Activated CD8-positive, alpha-beta memory T cell treated with anti-CD3 and anti-CD28 coated beads, Interleukin-2, amount 50 U/mL, for 48 hours (primary cell): ENCODE measurements at regions not wholly inside any gene's neighbourhood (a gene's known extent, or its start where the extent isn't known, plus 50 kb on each side); places are given as distances from the start of the nearest gene placed in this dataset.

Source experiments
- DNase-seq: peaks from one replicate; pipeline ENCODE4 v3.0.0-alpha.2; 2020

GRCh38 chr16:66167564-66168291, 198.8 kb upstream of the CDH5 start:
- no peak for DNase-seq

GRCh38 chr16:66166490-66166889, 200.0 kb upstream of the CDH5 start:
- DNase-seq = no peak

GRCh38 chr16:66165879-66166278, 200.6 kb upstream of the CDH5 start:
- no peak for DNase-seq

GRCh38 chr16:66164581-66165247, 201.8 kb upstream of the CDH5 start:
- no peak for DNase-seq

GRCh38 chr16:66162821-66163220, 203.7 kb upstream of the CDH5 start:
- no peak for DNase-seq

- DNase-seq = no peak
These were observed 204.5 kb upstream of the CDH5 start for GRCh38 chr16:66161942-66162341.

- no peak for DNase-seq
These were observed 205.2 kb upstream of the CDH5 start for GRCh38 chr16:66161269-66161668.

- DNase-seq = no peak
These were observed 206.5 kb upstream of the CDH5 start for GRCh38 chr16:66159987-66160386.

- no peak for DNase-seq
These were observed 210.0 kb upstream of the CDH5 start for GRCh38 chr16:66156538-66156937.

GRCh38 chr16:66155933-66156332, 210.6 kb upstream of the CDH5 start:
- DNase-seq = no peak

- no peak for DNase-seq
These were observed 211.7 kb upstream of the CDH5 start for GRCh38 chr16:66154801-66155200.

GRCh38 chr16:66152823-66153393, 213.6 kb upstream of the CDH5 start:
- no peak for DNase-seq

- DNase-seq = no peak
These were observed 214.3 kb upstream of the CDH5 start for GRCh38 chr16:66152181-66152580.

GRCh38 chr16:66150698-66151482, 215.6 kb upstream of the CDH5 start:
- no peak for DNase-seq

GRCh38 chr16:66147291-66147690, 219.2 kb upstream of the CDH5 start:
- DNase-seq = no peak

- DNase-seq = no peak
These were observed 219.7 kb upstream of the CDH5 start for GRCh38 chr16:66146798-66147197.

GRCh38 chr16:66144641-66145040, 221.8 kb upstream of the CDH5 start:
- DNase-seq = no peak

GRCh38 chr16:66143415-66143814, 223.1 kb upstream of the CDH5 start:
- no peak for DNase-seq

GRCh38 chr16:66141885-66142284, 224.6 kb upstream of the CDH5 start:
- no peak for DNase-seq

GRCh38 chr16:66137853-66138252, 228.6 kb upstream of the CDH5 start:
- no peak for DNase-seq

- DNase-seq = no peak
These were observed 229.7 kb upstream of the CDH5 start for GRCh38 chr16:66136841-66137240.

- no peak for DNase-seq
These were observed 230.7 kb upstream of the CDH5 start for GRCh38 chr16:66135838-66136237.

- no peak for DNase-seq
These were observed 231.1 kb upstream of the CDH5 start for GRCh38 chr16:66135421-66135831.

GRCh38 chr16:66134875-66135274, 231.6 kb upstream of the CDH5 start:
- no peak for DNase-seq
